HepG2 (cell line): ENCODE measurements at regions not wholly inside any gene's neighbourhood (a gene's known extent, or its start where the extent isn't known, plus 50 kb on each side); places are given as distances from the start of the nearest gene placed in this dataset.

Source experiments
- ATAC-seq: fragments of 200-7000 bp; cut with Tn5 transposase; 3 replicates; pipeline ENCODE4 v1.9.1; 2020; ENCODE audit warnings: mild to moderate bottlenecking, moderate library complexity
- BruUV-seq: library from RNA; stranded (reverse); fragments of 400-500 nt; replicated peaks from 2 replicates; lab custom pipeline; 2021; lab: Mats Ljungman, UMichigan
- CTCF ChIA-PET: fragments of 300-600 bp; formaldehyde crosslinking; extraction: SDS; loops from one replicate; lab custom pipeline; 2021; ENCODE audit warnings: low total read pairs, inconsistent platforms, low intra/inter-chr PET ratio; lab: Yijun Ruan, JAX
- POLR2A ChIA-PET: fragments of 350-600 bp; sonication (Branson Sonifier 250); formaldehyde crosslinking; loops from one replicate; lab custom pipeline; 2020; ENCODE audit warnings: antibody characterized with exemption, inconsistent platforms; lab: Yijun Ruan, JAX
- DNase-seq: peaks from one replicate; pipeline ENCODE4 v3.0.0-alpha.2; 2015; ENCODE audit warnings: low spot score
- FAIRE-seq: peaks from 3 replicates; lab custom pipeline; 2011; peaks lifted over from hg19 to GRCh38; lab: Jason Lieb, UNC
- H2AFZ ChIP-seq: one replicate; pipeline ENCODE4 v1.6.1; 2011; ENCODE audit warnings: low read length, inconsistent platforms
- H3K27ac ChIP-seq: fragments of 300-600 bp; 3 replicates; pipeline ENCODE4 v1.8.0; 2011; ENCODE audit warnings: mixed run types, mild to moderate bottlenecking, mixed read lengths, low read length, inconsistent platforms; ENCODE audit not compliant: insufficient read depth; ENCODE audit errors: extremely low read length
- H3K27me3 ChIP-seq, 2 experiments: fragments of 200-600 bp in 1 of 2; 2 replicates in 1 of 2; 3 replicates in 1 of 2; pipeline versions ENCODE4 v1.6.0 to v1.8.0; 2011; ENCODE audit warnings: low read length in 2 of 2, mild to moderate bottlenecking in 2 of 2, moderate library complexity in 2 of 2, inconsistent platforms in 1 of 2; ENCODE audit not compliant: insufficient read depth in 2 of 2, control insufficient read depth in 1 of 2
- H3K36me3 ChIP-seq, 2 experiments: fragments of 200-600 bp in 1 of 2; replicated peaks in 1 of 2; 2 replicates in 1 of 2; 3 replicates in 1 of 2; pipeline versions ENCODE4 v1.5.1 to v1.8.0; 2011; ENCODE audit warnings: low read length in 2 of 2, inconsistent platforms in 1 of 2; ENCODE audit not compliant: insufficient read depth in 2 of 2, control insufficient read depth in 1 of 2
- H3K4me1 ChIP-seq: 2 replicates; pipeline ENCODE4 v1.5.1; 2012; ENCODE audit warnings: low read length, inconsistent platforms; ENCODE audit not compliant: insufficient read depth
- H3K4me2 ChIP-seq: 2 replicates; pipeline ENCODE4 v1.6.0; 2011; ENCODE audit warnings: low read depth, low read length, inconsistent platforms
- H3K4me3 ChIP-seq, 3 experiments: fragments of 200-600 bp in 1 of 3; sonication (generic), shearing (Covaris generic) in 1 of 3; replicated peaks in 1 of 3; 2 replicates each; pipeline ENCODE4 v1.5.1; 2011 to 2016; ENCODE audit warnings: low read length in 3 of 3, inconsistent platforms in 2 of 3, low read depth in 2 of 3, mild to moderate bottlenecking in 2 of 3, control low read depth in 1 of 3, mixed read lengths in 1 of 3; ENCODE audit not compliant: insufficient read depth in 1 of 3
- H3K79me2 ChIP-seq: one replicate; pipeline ENCODE4 v1.6.1; 2011; ENCODE audit warnings: low read length, inconsistent platforms; ENCODE audit not compliant: insufficient read depth
- H3K9ac ChIP-seq: 2 replicates; pipeline ENCODE4 v1.6.0; 2011; ENCODE audit warnings: mild to moderate bottlenecking, low read depth, low read length, inconsistent platforms; ENCODE audit not compliant: insufficient read depth
- H3K9me3 ChIP-seq: 2 replicates; pipeline ENCODE4 v1.5.1; 2012; ENCODE audit warnings: mild to moderate bottlenecking, low read length
- H4K20me1 ChIP-seq: 2 replicates; pipeline ENCODE4 v1.6.0; 2011; ENCODE audit warnings: inconsistent platforms, mild to moderate bottlenecking, low read length, moderate library complexity; ENCODE audit not compliant: insufficient read depth
- ESRRA ChIP-seq: sonication (generic); formaldehyde crosslinking; IDR thresholded peaks from 2 replicates; pipeline ENCODE4 v1.5.1; 2020; ENCODE audit warnings: mild to moderate bottlenecking, low read depth, missing genetic modification reagents
- HNRNPUL1 ChIP-seq: fragments of 200-400 bp; formaldehyde crosslinking; IDR thresholded peaks from 2 replicates; pipeline ENCODE4 v1.6.1; 2017; ENCODE audit warnings: low read depth, mild to moderate bottlenecking, low read length, moderate library complexity
- KAT2B ChIP-seq: fragments of 150-350 bp; IDR thresholded peaks from 2 replicates; pipeline ENCODE4 v1.6.1; 2014; ENCODE audit warnings: low read depth, low read length, borderline replicate concordance
- SOX6 ChIP-seq, 2 experiments: fragments of 450-650 bp in 1 of 2; sonication (generic) in 1 of 2; formaldehyde crosslinking in 1 of 2; IDR thresholded peaks; 2 replicates each; pipeline versions ENCODE4 v1.4.0 to v1.6.1; 2017 to 2020; ENCODE audit warnings: antibody characterized with exemption in 1 of 2, mild to moderate bottlenecking in 1 of 2, missing genetic modification reagents in 1 of 2
- ZBTB43 ChIP-seq: sonication (generic); formaldehyde crosslinking; conservative IDR thresholded peaks from 2 replicates; pipeline ENCODE4 v1.4.0; 2020; ENCODE audit warnings: missing genetic modification reagents
- ZFP1 ChIP-seq: IDR thresholded peaks from 2 replicates; pipeline ENCODE4 v1.6.1; 2016
- ZFP91 ChIP-seq: sonication (generic); formaldehyde crosslinking; IDR thresholded peaks from 2 replicates; pipeline ENCODE4 v1.9.0; 2022; ENCODE audit warnings: missing genetic modification reagents, mild to moderate bottlenecking, borderline replicate concordance
- ZNF101 ChIP-seq: sonication (generic); formaldehyde crosslinking; IDR thresholded peaks from 2 replicates; pipeline ENCODE4 v1.4.0; 2020; ENCODE audit warnings: mild to moderate bottlenecking, low read depth, missing genetic modification reagents, borderline replicate concordance
- ZNF44 ChIP-seq: sonication (generic); formaldehyde crosslinking; IDR thresholded peaks from 2 replicates; pipeline ENCODE4 v1.5.1; 2020; ENCODE audit warnings: mild to moderate bottlenecking, missing genetic modification reagents
- ZNF562 ChIP-seq: sonication (generic); formaldehyde crosslinking; IDR thresholded peaks from 2 replicates; pipeline ENCODE4 v1.8.0; 2022; ENCODE audit warnings: missing genetic modification reagents, borderline replicate concordance
- ZNF678 ChIP-seq: sonication (generic); formaldehyde crosslinking; IDR thresholded peaks from 2 replicates; pipeline ENCODE4 v1.4.0; 2020; ENCODE audit warnings: mild to moderate bottlenecking, missing genetic modification reagents
- WGBS: methylation state at CpG from one replicate; pipeline ENCODE4 v1.1.6; 2017; ENCODE audit warnings: low lambda C conversion rate; 5-methylcytosine and 5-hydroxymethylcytosine counted together
- in situ Hi-C: cut with HindIII; loops from 2 replicates; pipeline ENCODE4 v1.10.0; 2017; ENCODE audit warnings: low pct_unique_long_range_greater_than_20kb; ENCODE audit not compliant: extremely low pct_ligation_motif_present
- intact Hi-C: fragments of 100-400 bp; cut with micrococcal nuclease; formaldehyde crosslinking; loops from one replicate; pipeline ENCODE4 v1.10.0; 2022; ENCODE audit not compliant: unreplicated experiment
- TF ChIP-seq, protein P1 (sequence below): sonication (generic); formaldehyde crosslinking; IDR thresholded peaks from 2 replicates; pipeline ENCODE4 v1.5.0; 2020; ENCODE audit warnings: missing genetic modification reagents

DNA sequence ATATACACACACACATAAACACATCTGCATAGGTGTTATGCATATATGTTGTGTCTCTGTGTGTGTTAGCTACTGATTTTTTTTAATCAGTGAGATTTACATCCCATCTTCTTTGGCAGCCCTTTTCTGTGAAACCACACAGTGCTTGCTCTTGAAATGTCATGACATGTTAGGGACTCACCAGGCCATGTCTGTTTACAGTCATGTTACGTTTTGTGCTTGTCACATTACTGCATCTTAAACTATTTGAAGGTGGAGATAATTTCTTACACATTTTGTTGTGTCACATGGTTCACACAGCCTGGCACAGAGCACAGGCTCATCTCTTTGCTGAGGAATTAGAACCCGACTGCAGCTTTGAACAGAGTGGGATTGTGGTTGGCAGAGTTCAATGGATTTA, 364.4 kb upstream of the RIOK2 start:
- intact Hi-C loops (no loop called here), in situ Hi-C loops (loop anchor here (25.0 kb wide), 2 partner anchors 260 to 1290 kb away; no protein-coding TSS in a partner anchor)
- Histone ChIP-seq H3K36me3 (no peaks in the 10 kb centered on the region), H3K9me3 (no peaks in the 10 kb centered on the region), H3K4me1 (no peaks in the 10 kb centered on the region), H3K27ac (no peak overlapping the region), H3K4me3 (no peak overlapping the region), H3K79me2 (no peaks in the 10 kb centered on the region), H3K27me3 (no peaks in the 10 kb centered on the region), H2AFZ (no peak overlapping the region), H4K20me1 (no peaks in the 10 kb centered on the region), H3K4me2 (no peak overlapping the region), H3K9ac (no peak overlapping the region)
- CTCF ChIA-PET, result no interaction called here
- ATAC-seq (no peak), FAIRE-seq (no peak), DNase-seq (no peak)
- no TSS peak for BruUV-seq
- WGBS, result 2% methylated on average over 2 of the region's 2 CpGs
- TF ChIP-seq SOX6 (IDR thresholded peaks at IDR 0.05), result no peak
- TF ChIP-seq SOX6 (CRISPR knock-in tag; IDR thresholded peaks at IDR 0.05), result no peak
- TF ChIP-seq, protein P1, sequence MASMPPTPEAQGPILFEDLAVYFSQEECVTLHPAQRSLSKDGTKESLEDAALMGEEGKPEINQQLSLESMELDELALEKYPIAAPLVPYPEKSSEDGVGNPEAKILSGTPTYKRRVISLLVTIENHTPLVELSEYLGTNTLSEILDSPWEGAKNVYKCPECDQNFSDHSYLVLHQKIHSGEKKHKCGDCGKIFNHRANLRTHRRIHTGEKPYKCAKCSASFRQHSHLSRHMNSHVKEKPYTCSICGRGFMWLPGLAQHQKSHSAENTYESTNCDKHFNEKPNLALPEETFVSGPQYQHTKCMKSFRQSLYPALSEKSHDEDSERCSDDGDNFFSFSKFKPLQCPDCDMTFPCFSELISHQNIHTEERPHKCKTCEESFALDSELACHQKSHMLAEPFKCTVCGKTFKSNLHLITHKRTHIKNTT (CRISPR knock-in tag), result no peak
- no peak for TF ChIP-seq KAT2B
- no peak for TF ChIP-seq ZNF101 (CRISPR knock-in tag)
- TF ChIP-seq ZNF44 (CRISPR knock-in tag), result no peak
- TF ChIP-seq ZBTB43, result no peak
- no peak for TF ChIP-seq ZFP91 (CRISPR knock-in tag)
- no peak for TF ChIP-seq HNRNPUL1
- no peak for TF ChIP-seq ZNF678 (CRISPR knock-in tag)
- no peak for TF ChIP-seq ZNF562
- no peak for TF ChIP-seq ZFP1 (CRISPR knock-in tag)
- no peak for TF ChIP-seq ESRRA
- POLR2A ChIA-PET, result no interaction called here
